Ovary (tissue), 3 donors: ENCODE measurements at regions not wholly inside any gene's neighbourhood (a gene's known extent, or its start where the extent isn't known, plus 50 kb on each side); places are given as distances from the start of the nearest gene placed in this dataset.

ENCODE experiments used
- CTCF ChIP-seq, 3 donors: fragments of 450-650 bp in 2 of 3; fragments of 200-600 bp in 1 of 3; IDR thresholded peaks; one replicate each; pipeline versions ENCODE4 v1.5.1 to v1.8.0; 2016 to 2022; ENCODE audit warnings: antibody characterized with exemption in 3 of 3, mild to moderate bottlenecking in 1 of 3
- EP300 ChIP-seq: sonication (generic); formaldehyde crosslinking; IDR thresholded peaks from one replicate; pipeline ENCODE4 v1.6.1; 2017; ENCODE audit warnings: antibody characterized with exemption
- POLR2A ChIP-seq: fragments of 450-650 bp; IDR thresholded peaks from one replicate; pipeline ENCODE4 v1.6.1; 2017; ENCODE audit warnings: antibody characterized with exemption, mild to moderate bottlenecking, moderate library complexity
- donor health status: DM: no; HTN: no; CAD: no.

- TF ChIP-seq CTCF (IDR thresholded peaks at IDR 0.05) (no peak), POLR2A (no peak), EP300 (no peak)
These were observed 307.2 kb downstream of the MYCN start for GRCh38 chr2:16247326-16248122.
